Endothelial cell of umbilical vein (primary cell): ENCODE measurements at regions not wholly inside any gene's neighbourhood (a gene's known extent, or its start where the extent isn't known, plus 50 kb on each side); places are given as distances from the start of the nearest gene placed in this dataset.

Experiments
- BruUV-seq: library from RNA; stranded (reverse); fragments of 400-500 nt; replicated peaks from 2 replicates; lab custom pipeline; 2021; lab: Mats Ljungman, UMichigan
- CTCF ChIA-PET: fragments of 300-600, 350-600 bp; sonication (Branson Sonifier 250); formaldehyde crosslinking; loops from one replicate; lab custom pipeline; 2021; ENCODE audit warnings: antibody characterized with exemption, inconsistent platforms; lab: Charles Lee
- POLR2A ChIA-PET: fragments of 300-600, 350-600 bp; sonication (Branson Sonifier 250); formaldehyde crosslinking; loops from one replicate; lab custom pipeline; 2021; ENCODE audit warnings: antibody characterized with exemption, inconsistent platforms; lab: Charles Lee
- DNase-seq: peaks from one replicate; pipeline ENCODE4 v3.0.0-alpha.2; 2011; ENCODE audit warnings: low read depth, low spot score
- FAIRE-seq: peaks from 2 replicates; lab custom pipeline; 2011; peaks lifted over from hg19 to GRCh38; lab: Jason Lieb, UNC
- H2AFZ ChIP-seq: 2 replicates; pipeline ENCODE4 v1.6.0; 2012; ENCODE audit warnings: low read depth, low read length, control low read depth, inconsistent platforms
- H3K27ac ChIP-seq: 2 replicates; pipeline ENCODE4 v1.5.1; 2011; ENCODE audit warnings: low read depth, mild to moderate bottlenecking, control low read depth, low read length, moderate library complexity; ENCODE audit not compliant: insufficient read depth
- H3K27me3 ChIP-seq, 2 experiments: 2 replicates each; pipeline versions ENCODE4 v1.6.0 to v1.6.1; 2011; ENCODE audit warnings: low read length in 2 of 2, mixed read lengths in 1 of 2; ENCODE audit not compliant: control insufficient read depth in 2 of 2, insufficient read depth in 2 of 2
- H3K36me3 ChIP-seq, 2 experiments: 2 replicates in 1 of 2; 3 replicates in 1 of 2; pipeline ENCODE4 v1.5.1; 2011; ENCODE audit warnings: low read length in 2 of 2, mild to moderate bottlenecking in 1 of 2, moderate library complexity in 1 of 2; ENCODE audit not compliant: control insufficient read depth in 2 of 2, insufficient read depth in 2 of 2; ENCODE audit errors: extremely low read depth in 1 of 2
- H3K4me1 ChIP-seq: 3 replicates; pipeline ENCODE4 v1.5.1; 2011; ENCODE audit warnings: mild to moderate bottlenecking, low read length; ENCODE audit not compliant: control insufficient read depth, insufficient read depth; ENCODE audit errors: extremely low read depth
- H3K4me2 ChIP-seq: 2 replicates; pipeline ENCODE4 v1.6.1; 2011; ENCODE audit warnings: low read length, control low read depth, mixed read lengths; ENCODE audit not compliant: insufficient read depth
- H3K4me3 ChIP-seq, 3 experiments: fragments of 200-600 bp in 1 of 3; sonication (generic), shearing (Covaris generic) in 1 of 3; replicated peaks in 1 of 3; 2 replicates each; pipeline ENCODE4 v1.5.1; 2011 to 2016; ENCODE audit warnings: control low read depth in 3 of 3, low read length in 3 of 3, mild to moderate bottlenecking in 2 of 3, inconsistent platforms in 1 of 3, low read depth in 1 of 3, moderate library complexity in 1 of 3; ENCODE audit not compliant: insufficient read depth in 1 of 3
- H3K79me2 ChIP-seq: 2 replicates; pipeline ENCODE4 v1.6.0; 2012; ENCODE audit warnings: low read length, inconsistent platforms; ENCODE audit not compliant: control insufficient read depth, insufficient read depth
- H3K9ac ChIP-seq: replicated peaks from 2 replicates; pipeline ENCODE3; 2011; ENCODE audit warnings: low read length, control low read depth; ENCODE audit not compliant: insufficient read depth; ENCODE audit errors: extremely low read depth
- H3K9me1 ChIP-seq: replicated peaks from 3 replicates; pipeline ENCODE4 v1.6.0; 2011; ENCODE audit warnings: mild to moderate bottlenecking, low read length; ENCODE audit not compliant: control insufficient read depth, insufficient read depth; ENCODE audit errors: extremely low read depth
- H3K9me3 ChIP-seq: replicated peaks from 2 replicates; pipeline ENCODE4 v1.5.1; 2012; ENCODE audit warnings: low read length, inconsistent platforms; ENCODE audit not compliant: control insufficient read depth, insufficient read depth
- H4K20me1 ChIP-seq: replicated peaks from 2 replicates; pipeline ENCODE3; 2011; ENCODE audit warnings: mild to moderate bottlenecking, low read length; ENCODE audit not compliant: control insufficient read depth, insufficient read depth; ENCODE audit errors: extremely low read depth
- CTCF ChIP-seq, 2 donors: IDR thresholded peaks; 1 replicate in 1 of 2; 2 replicates in 1 of 2; pipeline ENCODE4 v1.5.1; 2011; ENCODE audit warnings: low read length in 2 of 2, mild to moderate bottlenecking in 2 of 2, moderate library complexity in 2 of 2, control low read depth in 1 of 2, inconsistent platforms in 1 of 2, low read depth in 1 of 2; ENCODE audit not compliant: insufficient read depth in 1 of 2; ENCODE audit errors: extremely low read depth in 1 of 2
- EZH2 ChIP-seq: IDR thresholded peaks from 2 replicates; pipeline ENCODE4 v1.6.1; 2012; ENCODE audit warnings: borderline replicate concordance, low read depth, mild to moderate bottlenecking, moderate library complexity, low read length, inconsistent platforms; ENCODE audit not compliant: severe bottlenecking
- FOS ChIP-seq: IDR thresholded peaks from 2 replicates; pipeline ENCODE4 v1.6.1; 2011; ENCODE audit warnings: mild to moderate bottlenecking, low read length, moderate library complexity, borderline replicate concordance; ENCODE audit not compliant: insufficient read depth
- GATA2 ChIP-seq: IDR thresholded peaks from 2 replicates; pipeline ENCODE4 v1.7.0; 2011; ENCODE audit warnings: low read depth, mild to moderate bottlenecking, moderate library complexity, mixed read lengths, low read length; ENCODE audit not compliant: insufficient read length, insufficient read depth
- JUN ChIP-seq: IDR thresholded peaks from 2 replicates; pipeline ENCODE4 v1.6.1; 2011; ENCODE audit warnings: borderline replicate concordance, low read depth; ENCODE audit not compliant: insufficient read length, insufficient read depth
- MAX ChIP-seq: IDR thresholded peaks from 2 replicates; pipeline ENCODE4 v1.6.1; 2011; ENCODE audit not compliant: insufficient read depth, insufficient read length
- MYC ChIP-seq: IDR thresholded peaks from one replicate; pipeline ENCODE4 v1.6.1; 2011; ENCODE audit warnings: mild to moderate bottlenecking, low read depth, low read length
- POLR2A ChIP-seq: IDR thresholded peaks from 2 replicates; pipeline ENCODE4 v1.6.1; 2012; ENCODE audit warnings: low read depth, mild to moderate bottlenecking, control low read depth, low read length
- POLR2AphosphoS5 ChIP-seq: IDR thresholded peaks from 2 replicates; pipeline ENCODE4 v1.6.1; 2012; ENCODE audit warnings: low read depth, mild to moderate bottlenecking, control low read depth, low read length, moderate library complexity; ENCODE audit not compliant: insufficient read depth
- dilution Hi-C: fragments of 300-500 bp; cut with MboI; formaldehyde crosslinking; loops from one replicate; pipeline ENCODE4 v1.15.0; 2019; ENCODE audit warnings: low sequenced_read_pairs; ENCODE audit not compliant: extremely low pct_ligation_motif_present
- intact Hi-C: fragments of 100-400 bp; cut with micrococcal nuclease; formaldehyde crosslinking; loops from one replicate; pipeline ENCODE4 v1.10.0; 2022

- POLR2A ChIA-PET: interaction anchor here (0.6 to 1.0 kb wide), 2 partner anchors 30 to 36 kb away, joined by 3 to 4 read pairs; no protein-coding TSS in a partner anchor
- BruUV-seq: no TSS peak
- H3K9me1 ChIP-seq: no peaks in the 10 kb centered on the region
- no peaks in the 10 kb centered on the region for H4K20me1 ChIP-seq
- peak overlapping the region in 2 of 3 experiments; percentile 6 to 98 for H3K4me3 ChIP-seq
- CTCF ChIA-PET: interaction anchor here (1.2 to 1.3 kb wide), 2 partner anchors 65 to 207 kb away, joined by 3 to 7 read pairs; no protein-coding TSS in a partner anchor
- H3K9ac ChIP-seq: peak overlapping the region; percentile 97
- intact Hi-C loops (no loop called here), dilution Hi-C loops (no loop called here)
- H3K9me3 ChIP-seq: no peaks in the 10 kb centered on the region
- peak overlapping the region; percentile 97 for H3K27ac ChIP-seq
- FAIRE-seq: peak; percentile 59
- no peak overlapping the region for H2AFZ ChIP-seq
- H3K4me2 ChIP-seq: peak overlapping the region; percentile 82
- peaks cover 80% of the 10 kb centered on the region for H3K79me2 ChIP-seq
- H3K27me3 ChIP-seq: no peaks in the 10 kb centered on the region
- peaks cover 68% of the 10 kb centered on the region for H3K4me1 ChIP-seq
- TF ChIP-seq JUN (peak; percentile 42), MYC (no peak), POLR2AphosphoS5 (peak; percentile 59), GATA2 (peak; percentile 10), MAX (no peak), FOS (peak; percentile 77), POLR2A (no peak), EZH2 (no peak), CTCF (IDR thresholded peaks at IDR 0.05; ENCODE audit: extremely low read depth in 1 of 2, insufficient read depth in 1 of 2, low read depth in 1 of 2, low read length in 2 of 2) (no peak)
- peaks cover 0 to 8% of the 10 kb centered on the region in 2 experiments for H3K36me3 ChIP-seq
- DNase-seq: peak; percentile 69
These were observed 114.2 kb downstream of the TES start for GRCh38 chr7:116324582-116324981.
